ENCODE measurements at regions not wholly inside any gene's neighbourhood (a gene's known extent, or its start where the extent isn't known, plus 50 kb on each side); places are given as distances from the start of the nearest gene placed in this dataset.

GRCh38 chr15:88707771-88708654 is 69.2 kb downstream of the ISG20 start (continued):
- TF ChIP-seq ZBTB37 (CRISPR knock-in tag; IDR thresholded peaks at IDR 0.05), result no peak
- TF ChIP-seq PAX8 (CRISPR knock-in tag; IDR thresholded peaks at IDR 0.05; ENCODE audit: borderline replicate concordance), result no peak

- no peaks in the 10 kb centered on the region for H3K79me2 ChIP-seq (ENCODE audit: insufficient read depth, low read length)
- no peak for TF ChIP-seq MAZ (IDR thresholded peaks at IDR 0.05; ENCODE audit: borderline replicate concordance, low read depth, low read length)
- TF ChIP-seq MAZ (CRISPR knock-in tag; IDR thresholded peaks at IDR 0.05; ENCODE audit: low read depth), result no peak
- no peak for TF ChIP-seq ZFP1 (CRISPR knock-in tag; IDR thresholded peaks at IDR 0.05)
- BruUV-seq (replicated peaks), result no TSS peak
- in situ Hi-C loops (cut with HindIII; ENCODE audit: extremely low pct_ligation_motif_present, low pct_unique_long_range_greater_than_20kb) (no loop called here), intact Hi-C loops (cut with micrococcal nuclease; ENCODE audit: unreplicated experiment) (no loop called here)
- H3K9me3 ChIP-seq (ENCODE audit: low read length), result no peaks in the 10 kb centered on the region
- FAIRE-seq, result no peak
- no peak overlapping the region for H3K4me2 ChIP-seq (ENCODE audit: low read depth, low read length)
- H4K20me1 ChIP-seq (ENCODE audit: insufficient read depth, low read length), result no peaks in the 10 kb centered on the region
- no peaks in the 10 kb centered on the region for H3K36me3 ChIP-seq (replicated peaks in 1 of 2; ENCODE audit: control insufficient read depth in 1 of 2, insufficient read depth in 2 of 2, low read length in 2 of 2)
- no peak overlapping the region for H3K27ac ChIP-seq (ENCODE audit: extremely low read length, insufficient read depth, low read length)
- DNase-seq (ENCODE audit: low spot score), result no peak
- CTCF ChIA-PET (ENCODE audit: low intra/inter-chr PET ratio, low total read pairs), result no interaction called here
- peaks cover 3 to 57% of the 10 kb centered on the region in 2 experiments; a peak in 4 of 5 replicates for H3K27me3 ChIP-seq (ENCODE audit: control insufficient read depth in 1 of 2, insufficient read depth in 2 of 2, low read length in 2 of 2)
- POLR2A ChIA-PET, result no interaction called here
- no peak overlapping the region for H2AFZ ChIP-seq (ENCODE audit: low read length)
- peaks cover 10% of the 10 kb centered on the region; the same call in 1 of the 2 replicates for H3K4me1 ChIP-seq (ENCODE audit: insufficient read depth, low read length)
- 12% methylated on average over 7 of the region's 8 CpGs for WGBS (ENCODE audit: low lambda C conversion rate)
- H3K4me3 ChIP-seq (replicated peaks in 1 of 3; ENCODE audit: insufficient read depth in 1 of 3, low read depth in 2 of 3, low read length in 3 of 3), result no peak overlapping the region
- no peak; the same call in 2 of the 3 replicates for ATAC-seq
- no peak overlapping the region for H3K9ac ChIP-seq (ENCODE audit: insufficient read depth, low read depth, low read length)
Observed at GRCh38 chr15:88708655-88709054, 69.8 kb downstream of the ISG20 start.
